ENCODE measurements at regions not wholly inside any gene's neighbourhood (a gene's known extent, or its start where the extent isn't known, plus 50 kb on each side); places are given as distances from the start of the nearest gene placed in this dataset.

DNA sequence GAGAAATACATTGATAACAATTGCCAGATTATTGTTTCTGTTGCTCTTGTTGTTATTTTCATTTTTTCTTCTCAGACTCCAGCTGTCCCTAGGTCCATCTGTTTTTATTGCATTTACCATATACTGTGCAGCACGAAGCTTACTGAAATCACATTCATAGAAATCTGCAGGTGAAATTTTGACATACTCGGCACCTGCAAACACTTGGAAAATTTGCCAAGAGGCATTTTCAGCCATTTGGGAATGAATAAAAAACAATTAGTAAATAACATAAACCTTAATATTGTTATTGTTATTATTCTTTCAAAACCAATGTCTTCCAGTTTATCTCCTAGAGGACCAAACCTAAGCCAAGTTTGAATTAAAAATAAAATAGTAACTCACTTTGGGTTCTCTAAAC, 2357.2 kb downstream of the LRRC4C start (continued):
- TF ChIP-seq ZNF24 (IDR thresholded peaks at IDR 0.05) (no peak), ZSCAN29 (IDR thresholded peaks at IDR 0.05) (no peak), RAD51 (IDR thresholded peaks at IDR 0.05) (no peak), TARDBP (IDR thresholded peaks at IDR 0.05; ENCODE audit: borderline replicate concordance) (no peak), RB1 (IDR thresholded peaks at IDR 0.05; ENCODE audit: borderline replicate concordance) (no peak), NFXL1 (IDR thresholded peaks at IDR 0.05; ENCODE audit: borderline replicate concordance) (no peak), LARP7 (IDR thresholded peaks at IDR 0.05) (no peak), ZNF207 (IDR thresholded peaks at IDR 0.05; ENCODE audit: borderline replicate concordance) (no peak), MTA3 (IDR thresholded peaks at IDR 0.05; ENCODE audit: borderline replicate concordance, low read length) (no peak), STAT1 (conservative IDR thresholded peaks at IDR 0.05) (no peak), CBX5 (IDR thresholded peaks at IDR 0.05; ENCODE audit: low read depth) (no peak)
- TF ChIP-seq, protein P1, sequence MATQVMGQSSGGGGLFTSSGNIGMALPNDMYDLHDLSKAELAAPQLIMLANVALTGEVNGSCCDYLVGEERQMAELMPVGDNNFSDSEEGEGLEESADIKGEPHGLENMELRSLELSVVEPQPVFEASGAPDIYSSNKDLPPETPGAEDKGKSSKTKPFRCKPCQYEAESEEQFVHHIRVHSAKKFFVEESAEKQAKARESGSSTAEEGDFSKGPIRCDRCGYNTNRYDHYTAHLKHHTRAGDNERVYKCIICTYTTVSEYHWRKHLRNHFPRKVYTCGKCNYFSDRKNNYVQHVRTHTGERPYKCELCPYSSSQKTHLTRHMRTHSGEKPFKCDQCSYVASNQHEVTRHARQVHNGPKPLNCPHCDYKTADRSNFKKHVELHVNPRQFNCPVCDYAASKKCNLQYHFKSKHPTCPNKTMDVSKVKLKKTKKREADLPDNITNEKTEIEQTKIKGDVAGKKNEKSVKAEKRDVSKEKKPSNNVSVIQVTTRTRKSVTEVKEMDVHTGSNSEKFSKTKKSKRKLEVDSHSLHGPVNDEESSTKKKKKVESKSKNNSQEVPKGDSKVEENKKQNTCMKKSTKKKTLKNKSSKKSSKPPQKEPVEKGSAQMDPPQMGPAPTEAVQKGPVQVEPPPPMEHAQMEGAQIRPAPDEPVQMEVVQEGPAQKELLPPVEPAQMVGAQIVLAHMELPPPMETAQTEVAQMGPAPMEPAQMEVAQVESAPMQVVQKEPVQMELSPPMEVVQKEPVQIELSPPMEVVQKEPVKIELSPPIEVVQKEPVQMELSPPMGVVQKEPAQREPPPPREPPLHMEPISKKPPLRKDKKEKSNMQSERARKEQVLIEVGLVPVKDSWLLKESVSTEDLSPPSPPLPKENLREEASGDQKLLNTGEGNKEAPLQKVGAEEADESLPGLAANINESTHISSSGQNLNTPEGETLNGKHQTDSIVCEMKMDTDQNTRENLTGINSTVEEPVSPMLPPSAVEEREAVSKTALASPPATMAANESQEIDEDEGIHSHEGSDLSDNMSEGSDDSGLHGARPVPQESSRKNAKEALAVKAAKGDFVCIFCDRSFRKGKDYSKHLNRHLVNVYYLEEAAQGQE (IDR thresholded peaks at IDR 0.05; ENCODE audit: low read depth, low read length): no peak
- TF ChIP-seq, protein P2, sequence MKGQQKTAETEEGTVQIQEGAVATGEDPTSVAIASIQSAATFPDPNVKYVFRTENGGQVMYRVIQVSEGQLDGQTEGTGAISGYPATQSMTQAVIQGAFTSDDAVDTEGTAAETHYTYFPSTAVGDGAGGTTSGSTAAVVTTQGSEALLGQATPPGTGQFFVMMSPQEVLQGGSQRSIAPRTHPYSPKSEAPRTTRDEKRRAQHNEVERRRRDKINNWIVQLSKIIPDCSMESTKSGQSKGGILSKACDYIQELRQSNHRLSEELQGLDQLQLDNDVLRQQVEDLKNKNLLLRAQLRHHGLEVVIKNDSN (IDR thresholded peaks at IDR 0.05; ENCODE audit: borderline replicate concordance, extremely low read length, insufficient read depth, low read depth, low read length): no peak
- TF ChIP-seq, protein P3, sequence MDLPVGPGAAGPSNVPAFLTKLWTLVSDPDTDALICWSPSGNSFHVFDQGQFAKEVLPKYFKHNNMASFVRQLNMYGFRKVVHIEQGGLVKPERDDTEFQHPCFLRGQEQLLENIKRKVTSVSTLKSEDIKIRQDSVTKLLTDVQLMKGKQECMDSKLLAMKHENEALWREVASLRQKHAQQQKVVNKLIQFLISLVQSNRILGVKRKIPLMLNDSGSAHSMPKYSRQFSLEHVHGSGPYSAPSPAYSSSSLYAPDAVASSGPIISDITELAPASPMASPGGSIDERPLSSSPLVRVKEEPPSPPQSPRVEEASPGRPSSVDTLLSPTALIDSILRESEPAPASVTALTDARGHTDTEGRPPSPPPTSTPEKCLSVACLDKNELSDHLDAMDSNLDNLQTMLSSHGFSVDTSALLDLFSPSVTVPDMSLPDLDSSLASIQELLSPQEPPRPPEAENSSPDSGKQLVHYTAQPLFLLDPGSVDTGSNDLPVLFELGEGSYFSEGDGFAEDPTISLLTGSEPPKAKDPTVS (IDR thresholded peaks at IDR 0.05; ENCODE audit: low read depth, low read length): no peak

Measured in GM12878 (cell line).